ENCODE measurements at regions not wholly inside any gene's neighbourhood (a gene's known extent, or its start where the extent isn't known, plus 50 kb on each side); places are given as distances from the start of the nearest gene placed in this dataset.

- TF ChIP-seq RFX5 (IDR thresholded peaks at IDR 0.05; ENCODE audit: low read length) (no peak), ELF1 (IDR thresholded peaks at IDR 0.05) (no peak), RAD21 (IDR thresholded peaks at IDR 0.05; ENCODE audit: low read length) (no peak), PBX3 (IDR thresholded peaks at IDR 0.05) (no peak), TAF1 (IDR thresholded peaks at IDR 0.05; ENCODE audit: borderline replicate concordance, low read depth, low read length) (no peak)
Measured at GRCh38 chr5:67283275-67283987, 86.8 kb upstream of the CD180 start (continued).

GRCh38 chr5:67281874-67282273 is 85.3 kb upstream of the CD180 start:
- H4K20me1 ChIP-seq (ENCODE audit: insufficient read depth): no peaks in the 10 kb centered on the region
- H3K9me2 ChIP-seq: no peaks in the 10 kb centered on the region
- no peaks in the 10 kb centered on the region for H3K79me2 ChIP-seq (ENCODE audit: insufficient read depth)
- 59% methylated on average over 2 of the region's 2 CpGs for WGBS (ENCODE audit: low lambda C conversion rate)
- H3K27ac ChIP-seq (ENCODE audit: low read depth in 2 of 2, low read length in 1 of 2): no peak overlapping the region
- no peak overlapping the region for H3K9ac ChIP-seq
- H3K4me1 ChIP-seq (ENCODE audit: control insufficient read depth in 1 of 2, insufficient read depth in 2 of 2, low read depth in 1 of 2, low read length in 1 of 2): no peaks in the 10 kb centered on the region
- no peak for DNase-seq
- H2AFZ ChIP-seq (ENCODE audit: low read depth): no peak overlapping the region
- CTCF ChIA-PET: no interaction called here
- no peaks in the 10 kb centered on the region for H3F3A ChIP-seq (replicated peaks; ENCODE audit: insufficient read depth)
- POLR2A ChIA-PET: no interaction called here
- H3K4me2 ChIP-seq: no peak overlapping the region
- no peaks in the 10 kb centered on the region for H3K9me3 ChIP-seq
- no peaks in the 10 kb centered on the region for H3K36me3 ChIP-seq (replicated peaks in 1 of 2; ENCODE audit: control insufficient read depth in 1 of 2, insufficient read depth in 2 of 2, low read length in 1 of 2)
- H3K27me3 ChIP-seq (ENCODE audit: insufficient read depth): no peaks in the 10 kb centered on the region
- H3K4me3 ChIP-seq (ENCODE audit: low read depth in 2 of 2, low read length in 1 of 2): no peak overlapping the region
- TF ChIP-seq GABPA (IDR thresholded peaks at IDR 0.05; ENCODE audit: low read depth) (no peak), JUND (IDR thresholded peaks at IDR 0.05) (no peak), NFIC (IDR thresholded peaks at IDR 0.05; ENCODE audit: borderline replicate concordance) (no peak), PBX3 (IDR thresholded peaks at IDR 0.05) (no peak), GATA2 (CRISPR knock-in tag; IDR thresholded peaks at IDR 0.05) (no peak), SIN3A (IDR thresholded peaks at IDR 0.05; ENCODE audit: borderline replicate concordance, low read depth, low read length) (no peak), TAF1 (IDR thresholded peaks at IDR 0.05; ENCODE audit: borderline replicate concordance, low read depth, low read length) (no peak), MEF2A (IDR thresholded peaks at IDR 0.05; ENCODE audit: borderline replicate concordance, low read depth) (no peak), POLR2AphosphoS5 (IDR thresholded peaks at IDR 0.05; ENCODE audit: low read depth, low read length) (no peak), FOSL2 (IDR thresholded peaks at IDR 0.05; ENCODE audit: borderline replicate concordance, low read depth) (no peak), RCOR1 (IDR thresholded peaks at IDR 0.05; ENCODE audit: low read length) (no peak), ELF1 (IDR thresholded peaks at IDR 0.05) (no peak), FOXJ3 (CRISPR knock-in tag; IDR thresholded peaks at IDR 0.05) (no peak), RAD21 (IDR thresholded peaks at IDR 0.05; ENCODE audit: low read length) (no peak)
- TF ChIP-seq, protein P1, sequence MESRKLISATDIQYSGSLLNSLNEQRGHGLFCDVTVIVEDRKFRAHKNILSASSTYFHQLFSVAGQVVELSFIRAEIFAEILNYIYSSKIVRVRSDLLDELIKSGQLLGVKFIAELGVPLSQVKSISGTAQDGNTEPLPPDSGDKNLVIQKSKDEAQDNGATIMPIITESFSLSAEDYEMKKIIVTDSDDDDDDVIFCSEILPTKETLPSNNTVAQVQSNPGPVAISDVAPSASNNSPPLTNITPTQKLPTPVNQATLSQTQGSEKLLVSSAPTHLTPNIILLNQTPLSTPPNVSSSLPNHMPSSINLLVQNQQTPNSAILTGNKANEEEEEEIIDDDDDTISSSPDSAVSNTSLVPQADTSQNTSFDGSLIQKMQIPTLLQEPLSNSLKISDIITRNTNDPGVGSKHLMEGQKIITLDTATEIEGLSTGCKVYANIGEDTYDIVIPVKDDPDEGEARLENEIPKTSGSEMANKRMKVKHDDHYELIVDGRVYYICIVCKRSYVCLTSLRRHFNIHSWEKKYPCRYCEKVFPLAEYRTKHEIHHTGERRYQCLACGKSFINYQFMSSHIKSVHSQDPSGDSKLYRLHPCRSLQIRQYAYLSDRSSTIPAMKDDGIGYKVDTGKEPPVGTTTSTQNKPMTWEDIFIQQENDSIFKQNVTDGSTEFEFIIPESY (IDR thresholded peaks at IDR 0.05; ENCODE audit: borderline replicate concordance, low read depth): no peak
